ENCODE measurements at regions not wholly inside any gene's neighbourhood (a gene's known extent, or its start where the extent isn't known, plus 50 kb on each side); places are given as distances from the start of the nearest gene placed in this dataset.

GRCh38 chr2:104758199-104758620 lies 95.7 kb upstream of the POU3F3 start:
- H3K27ac ChIP-seq (ENCODE audit: low read length) = no peak overlapping the region
- H3K9ac ChIP-seq (ENCODE audit: low read length in 2 of 2) = no peak overlapping the region
- H3K27me3 ChIP-seq (ENCODE audit: control insufficient read depth in 1 of 2, insufficient read depth in 2 of 2, low read length in 2 of 2) = peaks cover 0 to 3% of the 10 kb centered on the region in 2 donors
- no peaks in the 10 kb centered on the region for H3K36me3 ChIP-seq (ENCODE audit: control insufficient read depth in 2 of 2, insufficient read depth in 2 of 2, low read length in 2 of 2)
- H3K9me3 ChIP-seq (ENCODE audit: control insufficient read depth in 2 of 2, low read length in 2 of 2) = peaks cover 0 to 3% of the 10 kb centered on the region in 2 donors
- H3K4me3 ChIP-seq (ENCODE audit: low read length in 2 of 2) = no peak overlapping the region
- no peaks in the 10 kb centered on the region for H3K4me1 ChIP-seq (ENCODE audit: control insufficient read depth, insufficient read depth, low read length)

GRCh38 chr2:104762031-104762430 lies 91.9 kb upstream of the POU3F3 start:
- no peak overlapping the region for H3K27ac ChIP-seq (ENCODE audit: low read length)
- H3K27me3 ChIP-seq (ENCODE audit: control insufficient read depth in 1 of 2, insufficient read depth in 2 of 2, low read length in 2 of 2) = no peaks in the 10 kb centered on the region
- no peaks in the 10 kb centered on the region for H3K4me1 ChIP-seq (ENCODE audit: control insufficient read depth, insufficient read depth, low read length)
- no peaks in the 10 kb centered on the region for H3K36me3 ChIP-seq (ENCODE audit: control insufficient read depth in 2 of 2, insufficient read depth in 2 of 2, low read length in 2 of 2)
- H3K9ac ChIP-seq (ENCODE audit: low read length in 2 of 2) = no peak overlapping the region
- H3K9me3 ChIP-seq (ENCODE audit: control insufficient read depth in 2 of 2, low read length in 2 of 2) = peaks cover 0 to 3% of the 10 kb centered on the region in 2 donors
- no peak overlapping the region for H3K4me3 ChIP-seq (ENCODE audit: low read length in 2 of 2)

GRCh38 chr2:104766683-104767082 lies 87.2 kb upstream of the POU3F3 start:
- Histone ChIP-seq H3K27ac (ENCODE audit: low read length) (no peak overlapping the region), H3K27me3 (ENCODE audit: control insufficient read depth in 1 of 2, insufficient read depth in 2 of 2, low read length in 2 of 2) (no peaks in the 10 kb centered on the region), H3K9ac (ENCODE audit: low read length in 2 of 2) (no peak overlapping the region), H3K36me3 (ENCODE audit: control insufficient read depth in 2 of 2, insufficient read depth in 2 of 2, low read length in 2 of 2) (no peaks in the 10 kb centered on the region), H3K9me3 (ENCODE audit: control insufficient read depth in 2 of 2, low read length in 2 of 2) (peaks cover 3% of the 10 kb centered on the region in 2 donors), H3K4me1 (ENCODE audit: control insufficient read depth, insufficient read depth, low read length) (no peaks in the 10 kb centered on the region), H3K4me3 (ENCODE audit: low read length in 2 of 2) (no peak overlapping the region)

GRCh38 chr2:104768694-104769093 lies 85.2 kb upstream of the POU3F3 start:
- H3K4me3 ChIP-seq (ENCODE audit: low read length in 2 of 2) = no peak overlapping the region
- no peak overlapping the region for H3K9ac ChIP-seq (ENCODE audit: low read length in 2 of 2)
- peaks cover 0 to 3% of the 10 kb centered on the region in 2 donors for H3K9me3 ChIP-seq (ENCODE audit: control insufficient read depth in 2 of 2, low read length in 2 of 2)
- H3K27me3 ChIP-seq (ENCODE audit: control insufficient read depth in 1 of 2, insufficient read depth in 2 of 2, low read length in 2 of 2) = no peaks in the 10 kb centered on the region
- H3K27ac ChIP-seq (ENCODE audit: low read length) = no peak overlapping the region
- H3K36me3 ChIP-seq (ENCODE audit: control insufficient read depth in 2 of 2, insufficient read depth in 2 of 2, low read length in 2 of 2) = no peaks in the 10 kb centered on the region
- H3K4me1 ChIP-seq (ENCODE audit: control insufficient read depth, insufficient read depth, low read length) = no peaks in the 10 kb centered on the region

- Histone ChIP-seq H3K9ac (ENCODE audit: low read length in 2 of 2) (no peak overlapping the region), H3K27ac (ENCODE audit: low read length) (no peak overlapping the region), H3K36me3 (ENCODE audit: control insufficient read depth in 2 of 2, insufficient read depth in 2 of 2, low read length in 2 of 2) (no peaks in the 10 kb centered on the region), H3K4me3 (ENCODE audit: low read length in 2 of 2) (no peak overlapping the region), H3K9me3 (ENCODE audit: control insufficient read depth in 2 of 2, low read length in 2 of 2) (peaks cover 0 to 3% of the 10 kb centered on the region in 2 donors), H3K27me3 (ENCODE audit: control insufficient read depth in 1 of 2, insufficient read depth in 2 of 2, low read length in 2 of 2) (no peaks in the 10 kb centered on the region), H3K4me1 (ENCODE audit: control insufficient read depth, insufficient read depth, low read length) (no peaks in the 10 kb centered on the region)
Measured at GRCh38 chr2:104769096-104769495, 84.8 kb upstream of the POU3F3 start.

GRCh38 chr2:104772996-104773395 lies 80.9 kb upstream of the POU3F3 start:
- H3K27me3 ChIP-seq (ENCODE audit: control insufficient read depth in 1 of 2, insufficient read depth in 2 of 2, low read length in 2 of 2) = no peaks in the 10 kb centered on the region
- no peak overlapping the region for H3K27ac ChIP-seq (ENCODE audit: low read length)

GRCh38 chr2:104774631-104775030 lies 79.3 kb upstream of the POU3F3 start:
- H3K27me3 ChIP-seq (ENCODE audit: control insufficient read depth in 1 of 2, insufficient read depth in 2 of 2, low read length in 2 of 2) = no peaks in the 10 kb centered on the region

More at GRCh38 chr2:104772996-104773395, 80.9 kb upstream of the POU3F3 start:
- Histone ChIP-seq H3K4me1 (ENCODE audit: control insufficient read depth, insufficient read depth, low read length) (no peaks in the 10 kb centered on the region), H3K9ac (ENCODE audit: low read length in 2 of 2) (no peak overlapping the region), H3K9me3 (ENCODE audit: control insufficient read depth in 2 of 2, low read length in 2 of 2) (peaks cover 0 to 3% of the 10 kb centered on the region in 2 donors), H3K36me3 (ENCODE audit: control insufficient read depth in 2 of 2, insufficient read depth in 2 of 2, low read length in 2 of 2) (no peaks in the 10 kb centered on the region), H3K4me3 (ENCODE audit: low read length in 2 of 2) (no peak overlapping the region)

GRCh38 chr2:104777721-104778120 lies 76.2 kb upstream of the POU3F3 start:
- Histone ChIP-seq H3K36me3 (ENCODE audit: control insufficient read depth in 2 of 2, insufficient read depth in 2 of 2, low read length in 2 of 2) (no peaks in the 10 kb centered on the region), H3K9ac (ENCODE audit: low read length in 2 of 2) (no peak overlapping the region), H3K9me3 (ENCODE audit: control insufficient read depth in 2 of 2, low read length in 2 of 2) (no peaks in the 10 kb centered on the region), H3K4me3 (ENCODE audit: low read length in 2 of 2) (no peak overlapping the region), H3K4me1 (ENCODE audit: control insufficient read depth, insufficient read depth, low read length) (no peaks in the 10 kb centered on the region), H3K27ac (ENCODE audit: low read length) (no peak overlapping the region), H3K27me3 (ENCODE audit: control insufficient read depth in 1 of 2, insufficient read depth in 2 of 2, low read length in 2 of 2) (no peaks in the 10 kb centered on the region)

More at GRCh38 chr2:104774631-104775030, 79.3 kb upstream of the POU3F3 start:
- Histone ChIP-seq H3K4me3 (ENCODE audit: low read length in 2 of 2) (no peak overlapping the region), H3K9ac (ENCODE audit: low read length in 2 of 2) (no peak overlapping the region), H3K27ac (ENCODE audit: low read length) (no peak overlapping the region), H3K36me3 (ENCODE audit: control insufficient read depth in 2 of 2, insufficient read depth in 2 of 2, low read length in 2 of 2) (no peaks in the 10 kb centered on the region), H3K9me3 (ENCODE audit: control insufficient read depth in 2 of 2, low read length in 2 of 2) (peaks cover 0 to 3% of the 10 kb centered on the region in 2 donors), H3K4me1 (ENCODE audit: control insufficient read depth, insufficient read depth, low read length) (no peaks in the 10 kb centered on the region)

- Histone ChIP-seq H3K27me3 (ENCODE audit: control insufficient read depth in 1 of 2, insufficient read depth in 2 of 2, low read length in 2 of 2) (no peaks in the 10 kb centered on the region), H3K27ac (ENCODE audit: low read length) (no peak overlapping the region), H3K4me3 (ENCODE audit: low read length in 2 of 2) (no peak overlapping the region), H3K4me1 (ENCODE audit: control insufficient read depth, insufficient read depth, low read length) (no peaks in the 10 kb centered on the region), H3K36me3 (ENCODE audit: control insufficient read depth in 2 of 2, insufficient read depth in 2 of 2, low read length in 2 of 2) (no peaks in the 10 kb centered on the region), H3K9ac (ENCODE audit: low read length in 2 of 2) (no peak overlapping the region), H3K9me3 (ENCODE audit: control insufficient read depth in 2 of 2, low read length in 2 of 2) (no peaks in the 10 kb centered on the region)
Measured at GRCh38 chr2:104781151-104781550, 72.8 kb upstream of the POU3F3 start.

GRCh38 chr2:104784264-104784663 lies 69.7 kb upstream of the POU3F3 start:
- H3K4me1 ChIP-seq (ENCODE audit: control insufficient read depth, insufficient read depth, low read length) = no peaks in the 10 kb centered on the region
- no peak overlapping the region for H3K27ac ChIP-seq (ENCODE audit: low read length)
- H3K4me3 ChIP-seq (ENCODE audit: low read length in 2 of 2) = no peak overlapping the region
- no peaks in the 10 kb centered on the region for H3K36me3 ChIP-seq (ENCODE audit: control insufficient read depth in 2 of 2, insufficient read depth in 2 of 2, low read length in 2 of 2)
- H3K9me3 ChIP-seq (ENCODE audit: control insufficient read depth in 2 of 2, low read length in 2 of 2) = no peaks in the 10 kb centered on the region
- no peak overlapping the region for H3K9ac ChIP-seq (ENCODE audit: low read length in 2 of 2)
- peaks cover 0 to 4% of the 10 kb centered on the region in 2 donors for H3K27me3 ChIP-seq (ENCODE audit: control insufficient read depth in 1 of 2, insufficient read depth in 2 of 2, low read length in 2 of 2)

- Histone ChIP-seq H3K27me3 (ENCODE audit: control insufficient read depth in 1 of 2, insufficient read depth in 2 of 2, low read length in 2 of 2) (peaks cover 0 to 7% of the 10 kb centered on the region in 2 donors), H3K4me3 (ENCODE audit: low read length in 2 of 2) (no peak overlapping the region), H3K4me1 (ENCODE audit: control insufficient read depth, insufficient read depth, low read length) (no peaks in the 10 kb centered on the region), H3K27ac (ENCODE audit: low read length) (no peak overlapping the region), H3K9me3 (ENCODE audit: control insufficient read depth in 2 of 2, low read length in 2 of 2) (no peaks in the 10 kb centered on the region), H3K36me3 (ENCODE audit: control insufficient read depth in 2 of 2, insufficient read depth in 2 of 2, low read length in 2 of 2) (no peaks in the 10 kb centered on the region), H3K9ac (ENCODE audit: low read length in 2 of 2) (no peak overlapping the region)
Measured at GRCh38 chr2:104786204-104786603, 67.7 kb upstream of the POU3F3 start.
